ENCODE measurements at regions not wholly inside any gene's neighbourhood (a gene's known extent, or its start where the extent isn't known, plus 50 kb on each side); places are given as distances from the start of the nearest gene placed in this dataset.

GRCh38 chr4:17283832-17284231 is 228.1 kb downstream of the QDPR start:
- TF ChIP-seq CTCF (conservative IDR thresholded peaks at IDR 0.05; ENCODE audit: low read depth, low read length) (no peak), EZH2 (IDR thresholded peaks at IDR 0.05; ENCODE audit: borderline replicate concordance, low read depth, low read length, poor library complexity, severe bottlenecking) (no peak)
